MM.1S (cell line): ENCODE measurements at regions not wholly inside any gene's neighbourhood (a gene's known extent, or its start where the extent isn't known, plus 50 kb on each side); places are given as distances from the start of the nearest gene placed in this dataset.

Source experiments
- EZH2 ChIP-seq: fragments of 300-600 bp; sonication (generic); optimal IDR thresholded peaks from 2 replicates; pipeline ENCODE3; 2017; ENCODE audit warnings: low read depth, mild to moderate bottlenecking, antibody characterized with exemption, low read length, mixed read lengths
- EZH2phosphoT487 ChIP-seq: fragments of 300-600 bp; sonication (generic); IDR thresholded peaks from 2 replicates; pipeline ENCODE4 v1.6.1; 2018; ENCODE audit warnings: antibody characterized with exemption, low read length
- TF ChIP-seq, protein P1 (sequence below): fragments of 300-600 bp; sonication (generic); IDR thresholded peaks from 2 replicates; pipeline ENCODE4 v1.5.1; 2016; ENCODE audit warnings: antibody characterized with exemption, low read length, mixed read lengths

- TF ChIP-seq, protein P1, sequence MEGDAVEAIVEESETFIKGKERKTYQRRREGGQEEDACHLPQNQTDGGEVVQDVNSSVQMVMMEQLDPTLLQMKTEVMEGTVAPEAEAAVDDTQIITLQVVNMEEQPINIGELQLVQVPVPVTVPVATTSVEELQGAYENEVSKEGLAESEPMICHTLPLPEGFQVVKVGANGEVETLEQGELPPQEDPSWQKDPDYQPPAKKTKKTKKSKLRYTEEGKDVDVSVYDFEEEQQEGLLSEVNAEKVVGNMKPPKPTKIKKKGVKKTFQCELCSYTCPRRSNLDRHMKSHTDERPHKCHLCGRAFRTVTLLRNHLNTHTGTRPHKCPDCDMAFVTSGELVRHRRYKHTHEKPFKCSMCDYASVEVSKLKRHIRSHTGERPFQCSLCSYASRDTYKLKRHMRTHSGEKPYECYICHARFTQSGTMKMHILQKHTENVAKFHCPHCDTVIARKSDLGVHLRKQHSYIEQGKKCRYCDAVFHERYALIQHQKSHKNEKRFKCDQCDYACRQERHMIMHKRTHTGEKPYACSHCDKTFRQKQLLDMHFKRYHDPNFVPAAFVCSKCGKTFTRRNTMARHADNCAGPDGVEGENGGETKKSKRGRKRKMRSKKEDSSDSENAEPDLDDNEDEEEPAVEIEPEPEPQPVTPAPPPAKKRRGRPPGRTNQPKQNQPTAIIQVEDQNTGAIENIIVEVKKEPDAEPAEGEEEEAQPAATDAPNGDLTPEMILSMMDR: no peak
- TF ChIP-seq EZH2phosphoT487 (no peak), EZH2 (no peak)
Observed at GRCh38 chr21:14688936-14689335, 142.8 kb upstream of the SAMSN1 start.
